A549 (cell line): ENCODE measurements at regions not wholly inside any gene's neighbourhood (a gene's known extent, or its start where the extent isn't known, plus 50 kb on each side); places are given as distances from the start of the nearest gene placed in this dataset.

Source experiments
- ATAC-seq, 2 experiments: fragments of 200-7000 bp in 1 of 2; fragments of >200 bp in 1 of 2; cut with Nextera tagmentation in 1 of 2; cut with Tn5 transposase in 1 of 2; 3 replicates each; pipeline versions ENCODE4 v1.8.0 to v1.9.1; 2018 to 2020; ENCODE audit warnings: mild to moderate bottlenecking in 1 of 2, moderate library complexity in 1 of 2
- CTCF ChIA-PET: fragments of 300-600 bp; sonication (Branson Sonifier 250); formaldehyde crosslinking; extraction: SDS; loops from one replicate; lab custom pipeline; 2021; ENCODE audit warnings: antibody characterized with exemption, inconsistent platforms; lab: Yijun Ruan, JAX
- POLR2A ChIA-PET: fragments of 350-600 bp; formaldehyde crosslinking; extraction: SDS; loops from one replicate; lab custom pipeline; 2021; ENCODE audit warnings: antibody characterized with exemption, inconsistent platforms; lab: Yijun Ruan, JAX
- DNase-seq, 2 experiments: peaks; one replicate each; pipeline versions ENCODE4 v3.0.0 to v3.0.0-alpha.2; 2011 to 2016; ENCODE audit warnings: low read depth in 1 of 2, low spot score in 1 of 2
- FAIRE-seq: peaks from 2 replicates; lab custom pipeline; 2011; peaks lifted over from hg19 to GRCh38; lab: Jason Lieb, UNC
- H3K27ac ChIP-seq, 2 experiments: fragments of >200 bp; sonication (Bioruptor Twin); formaldehyde crosslinking; 3 replicates each; pipeline ENCODE4 v1.5.1; 2016 to 2017
- H3K4me1 ChIP-seq: fragments of >200 bp; sonication (Bioruptor Twin); formaldehyde crosslinking; 3 replicates; pipeline ENCODE4 v1.6.1; 2016
- H3K4me2 ChIP-seq: fragments of >200 bp; sonication (Bioruptor Twin); formaldehyde crosslinking; 3 replicates; pipeline ENCODE4 v1.6.1; 2016
- H3K4me3 ChIP-seq: fragments of >200 bp; sonication (Bioruptor Twin); formaldehyde crosslinking; 3 replicates; pipeline ENCODE4 v1.5.1; 2016
- H3K9me3 ChIP-seq: fragments of >200 bp; sonication (Bioruptor Twin); formaldehyde crosslinking; 3 replicates; pipeline ENCODE4 v1.6.1; 2016
- CHD2 ChIP-seq: fragments of 150-350 bp; IDR thresholded peaks from 2 replicates; pipeline ENCODE4 v1.6.1; 2014; ENCODE audit warnings: low read length; ENCODE audit not compliant: partially characterized antibody
- CTCF ChIP-seq: fragments of >200 bp; sonication (Bioruptor Twin); formaldehyde crosslinking; IDR thresholded peaks from 3 replicates; pipeline ENCODE4 v1.5.1; 2016
- E2F6 ChIP-seq: IDR thresholded peaks from 2 replicates; pipeline ENCODE4 v1.6.1; 2012; ENCODE audit warnings: low read depth, borderline replicate concordance
- EHF ChIP-seq: fragments of 250-450 bp; sonication (Bioruptor Pico); IDR thresholded peaks from 2 replicates; pipeline ENCODE4 v1.5.0; 2020; ENCODE audit warnings: mild to moderate bottlenecking
- EHMT2 ChIP-seq: fragments of 200-600 bp; sonication (generic); IDR thresholded peaks from 2 replicates; pipeline ENCODE4 v1.6.1; 2016; ENCODE audit warnings: antibody characterized with exemption, low read depth, mild to moderate bottlenecking, moderate library complexity
- EP300 ChIP-seq, 2 experiments: fragments of >200 bp; sonication (Bioruptor Twin); formaldehyde crosslinking; IDR thresholded peaks; 2 replicates in 1 of 2; 3 replicates in 1 of 2; pipeline ENCODE4 v1.6.1; 2016 to 2017
- GATA3 ChIP-seq: IDR thresholded peaks from 2 replicates; pipeline ENCODE4 v1.6.1; 2012; ENCODE audit warnings: borderline replicate concordance
- HOXB5 ChIP-seq: fragments of 250-450 bp; sonication (Bioruptor Pico); IDR thresholded peaks from 2 replicates; pipeline ENCODE4 v1.5.0; 2020; ENCODE audit warnings: mild to moderate bottlenecking, moderate library complexity
- JUN ChIP-seq, 2 experiments: fragments of >200 bp; sonication (Bioruptor Twin); formaldehyde crosslinking; IDR thresholded peaks; 2 replicates in 1 of 2; 3 replicates in 1 of 2; pipeline ENCODE4 v1.6.1; 2016 to 2017
- NFE2L2 ChIP-seq: fragments of 150-350 bp; conservative IDR thresholded peaks from 2 replicates; pipeline ENCODE4 v1.6.1; 2014; ENCODE audit warnings: low read length
- NPAS2 ChIP-seq: fragments of 250-450 bp; sonication (Bioruptor Pico); IDR thresholded peaks from 2 replicates; pipeline ENCODE4 v1.8.0; 2022; ENCODE audit warnings: mild to moderate bottlenecking, moderate library complexity, borderline replicate concordance
- POLR2A ChIP-seq: IDR thresholded peaks from 2 replicates; pipeline ENCODE4 v1.6.1; 2012; ENCODE audit warnings: mild to moderate bottlenecking, low read length
- RAD21 ChIP-seq, 2 experiments: fragments of >200 bp in 1 of 2; sonication (Bioruptor Twin) in 1 of 2; formaldehyde crosslinking in 1 of 2; IDR thresholded peaks in 1 of 2; conservative IDR thresholded peaks in 1 of 2; 2 replicates in 1 of 2; 3 replicates in 1 of 2; pipeline ENCODE4 v1.6.1; 2012 to 2018; ENCODE audit warnings: inconsistent platforms in 1 of 2
- RNF2 ChIP-seq: fragments of 200-600 bp; sonication (generic); IDR thresholded peaks from 2 replicates; pipeline ENCODE4 v1.6.1; 2016; ENCODE audit warnings: low read depth, mild to moderate bottlenecking, antibody characterized with exemption, moderate library complexity, borderline replicate concordance
- USF2 ChIP-seq: fragments of 450-650 bp; IDR thresholded peaks from 2 replicates; pipeline ENCODE4 v1.6.1; 2014; ENCODE audit warnings: antibody characterized with exemption
- WGBS: methylation state at CpG from one replicate; pipeline ENCODE4 v1.1.6; 2017; ENCODE audit errors: missing lambda C conversion rate; 5-methylcytosine and 5-hydroxymethylcytosine counted together
- TF ChIP-seq, protein P1 (sequence below): fragments of 250-450 bp; sonication (Bioruptor Pico); IDR thresholded peaks from 2 replicates; pipeline ENCODE4 v1.5.0; 2020; ENCODE audit warnings: low read depth, mild to moderate bottlenecking, moderate library complexity
- TF ChIP-seq, protein P2 (sequence below): IDR thresholded peaks from 2 replicates; pipeline ENCODE4 v1.6.1; 2012

- TF ChIP-seq RNF2 (no peak), NFE2L2 (peak; percentile 88), GATA3 (peak; percentile 98), EP300 (IDR thresholded peaks at IDR 0.05) (peak; percentile 63 to 78; a peak in 3 of 5 replicates)
Observed at GRCh38 chr9:21677834-21678233, 124.6 kb upstream of the MTAP start (continued).

DNA sequence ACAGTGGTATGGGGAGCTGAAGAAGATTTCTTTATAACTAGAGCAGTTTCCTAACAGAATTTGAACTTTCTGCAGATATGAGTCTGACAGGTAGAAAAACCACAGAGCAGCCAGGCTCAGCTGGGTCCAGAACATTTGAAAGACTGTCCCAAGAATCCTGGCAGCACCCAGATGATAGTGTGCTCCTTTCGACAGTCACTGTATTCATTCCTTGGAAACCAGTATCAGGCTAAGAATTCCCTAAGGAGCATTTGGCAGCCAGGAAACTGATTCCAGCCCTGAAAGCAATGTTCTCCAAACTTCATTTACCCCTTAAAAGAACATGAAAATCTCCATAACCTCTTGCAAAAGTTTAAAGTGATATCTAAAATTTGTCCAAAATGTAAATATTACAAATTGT is 123.0 kb upstream of the MTAP start:
- no peak overlapping the region for H3K4me3 ChIP-seq
- H3K9me3 ChIP-seq: no peaks in the 10 kb centered on the region
- ChIA-PET CTCF (no interaction called here), POLR2A (interaction anchor here (0.9 kb wide), 1 partner anchor 89 kb away, joined by 4 read pairs; no protein-coding TSS in a partner anchor)
- no peak for TF ChIP-seq RAD21 (conservative IDR thresholded peaks at IDR 0.05 in 1 of 2, IDR thresholded peaks at IDR 0.05 in 1 of 2)
- peak in 1 of 2 experiments; percentile 21; a peak in 1 of 5 replicates for TF ChIP-seq JUN (IDR thresholded peaks at IDR 0.05)
- peak; percentile 30; the same call in 1 of the 2 replicates for TF ChIP-seq HOXB5
- DNase-seq: peak in 1 of 2 experiments; percentile 64
- H3K27ac ChIP-seq: peak overlapping the region; percentile 94 to 95
- H3K4me1 ChIP-seq: peaks cover 93% of the 10 kb centered on the region
- peak overlapping the region; percentile 82 for H3K4me2 ChIP-seq
- WGBS: 0% methylated on average over 1 of the region's 1 CpG
- peak; percentile 89 for FAIRE-seq
- no peak for ATAC-seq

DNA sequence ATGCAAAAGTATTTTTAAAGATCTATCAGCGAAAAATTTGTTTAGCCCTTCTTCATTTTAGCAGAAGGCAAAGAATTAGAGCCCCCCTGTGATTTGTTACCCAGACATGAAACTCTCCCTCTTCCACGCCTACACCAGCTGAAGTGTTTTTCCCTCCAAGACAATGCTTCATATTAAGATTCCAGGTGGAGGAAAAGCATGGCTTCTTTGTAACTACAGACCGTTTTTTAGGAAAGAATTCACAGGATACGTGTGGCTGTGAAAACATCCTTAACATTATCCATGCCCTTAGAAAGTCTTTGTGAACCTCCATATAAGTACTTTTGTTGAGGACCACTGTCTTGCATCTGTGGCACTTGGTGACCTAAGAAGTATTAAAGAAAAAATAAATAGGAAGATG is 121.8 kb upstream of the MTAP start:
- FAIRE-seq: peak; percentile 97
- H3K4me2 ChIP-seq: peak overlapping the region; percentile 82
- POLR2A ChIA-PET: interaction anchor here (0.6 to 4.8 kb wide), 4 partner anchors 88 to 122 kb away, joined by 3 to 61 read pairs (median 12); partner anchors contain the start of gene MTAP

More for the DNA sequence above, 121.8 kb upstream of the MTAP start:
- TF ChIP-seq NPAS2 (CRISPR knock-in tag) (no peak), E2F6 (peak; percentile 80; the same call in 1 of the 2 replicates), POLR2A (no peak), CTCF (no peak), CHD2 (no peak), EHF (CRISPR knock-in tag) (0 out of 2 replicates have a peak, but pooled peaks have one; percentile 13), EP300 (IDR thresholded peaks at IDR 0.05) (no peak), USF2 (no peak), JUN (IDR thresholded peaks at IDR 0.05) (peak in 1 of 2 experiments; percentile 31; a peak in 1 of 5 replicates), EHMT2 (no peak)
- TF ChIP-seq, protein P1, sequence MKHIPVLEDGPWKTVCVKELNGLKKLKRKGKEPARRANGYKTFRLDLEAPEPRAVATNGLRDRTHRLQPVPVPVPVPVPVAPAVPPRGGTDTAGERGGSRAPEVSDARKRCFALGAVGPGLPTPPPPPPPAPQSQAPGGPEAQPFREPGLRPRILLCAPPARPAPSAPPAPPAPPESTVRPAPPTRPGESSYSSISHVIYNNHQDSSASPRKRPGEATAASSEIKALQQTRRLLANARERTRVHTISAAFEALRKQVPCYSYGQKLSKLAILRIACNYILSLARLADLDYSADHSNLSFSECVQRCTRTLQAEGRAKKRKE (CRISPR knock-in tag): peak; percentile 60; the same call in 1 of the 2 replicates
- TF ChIP-seq, protein P2, sequence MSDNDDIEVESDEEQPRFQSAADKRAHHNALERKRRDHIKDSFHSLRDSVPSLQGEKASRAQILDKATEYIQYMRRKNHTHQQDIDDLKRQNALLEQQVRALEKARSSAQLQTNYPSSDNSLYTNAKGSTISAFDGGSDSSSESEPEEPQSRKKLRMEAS: peak; percentile 59
- WGBS: 1% methylated on average over 4 of the region's 4 CpGs
- CTCF ChIA-PET: no interaction called here
- no peak for ATAC-seq
- Histone ChIP-seq H3K27ac (peak overlapping the region; percentile 92 to 94), H3K4me3 (peak overlapping the region; percentile 8; the same call in 1 of the 3 replicates), H3K9me3 (no peaks in the 10 kb centered on the region), H3K4me1 (peaks cover 92% of the 10 kb centered on the region)
- DNase-seq: peak in 1 of 2 experiments; percentile 59
